Right lobe of liver (tissue), 4 donors: ENCODE measurements at regions not wholly inside any gene's neighbourhood (a gene's known extent, or its start where the extent isn't known, plus 50 kb on each side); places are given as distances from the start of the nearest gene placed in this dataset.

ENCODE experiments used
- POLR2A ChIP-seq: fragments of 450-650 bp; IDR thresholded peaks from one replicate; pipeline ENCODE4 v1.6.1; 2017; ENCODE audit warnings: antibody characterized with exemption, mild to moderate bottlenecking
- TF ChIP-seq, protein P1 (sequence below), 4 donors: fragments of 200-600 bp in 3 of 4; fragments of 450-650 bp in 1 of 4; IDR thresholded peaks; one replicate each; pipeline versions ENCODE4 v1.5.1 to v1.8.0; 2016 to 2022; ENCODE audit warnings: antibody characterized with exemption in 4 of 4, mild to moderate bottlenecking in 2 of 4
- donor health status: DM: no; HTN: no; CAD: no.
- donor health status: DM: no; HTN: no; CAD: no.
- donor health status: DM: no; HTN: yes; CAD: no.

DNA sequence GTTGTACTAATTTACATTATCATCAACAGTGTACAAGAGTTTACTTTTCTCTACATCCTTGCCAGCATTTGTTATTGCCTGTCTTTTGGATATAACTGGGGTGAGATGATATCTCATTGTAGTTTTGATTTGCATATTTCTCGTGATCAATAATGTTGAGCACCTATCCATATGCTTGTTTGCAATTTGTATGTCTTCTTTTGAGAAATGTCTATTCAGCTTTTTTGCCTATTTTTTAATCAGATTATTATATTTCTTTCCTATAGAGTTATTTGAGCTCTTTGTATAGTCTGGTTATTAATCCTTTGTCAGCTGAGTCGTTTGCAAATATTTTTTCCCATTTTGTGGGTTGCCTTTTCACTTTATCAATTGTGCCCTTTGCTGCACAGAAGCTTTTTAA lies 540.8 kb upstream of the SGO1 start:
- TF ChIP-seq, protein P1, sequence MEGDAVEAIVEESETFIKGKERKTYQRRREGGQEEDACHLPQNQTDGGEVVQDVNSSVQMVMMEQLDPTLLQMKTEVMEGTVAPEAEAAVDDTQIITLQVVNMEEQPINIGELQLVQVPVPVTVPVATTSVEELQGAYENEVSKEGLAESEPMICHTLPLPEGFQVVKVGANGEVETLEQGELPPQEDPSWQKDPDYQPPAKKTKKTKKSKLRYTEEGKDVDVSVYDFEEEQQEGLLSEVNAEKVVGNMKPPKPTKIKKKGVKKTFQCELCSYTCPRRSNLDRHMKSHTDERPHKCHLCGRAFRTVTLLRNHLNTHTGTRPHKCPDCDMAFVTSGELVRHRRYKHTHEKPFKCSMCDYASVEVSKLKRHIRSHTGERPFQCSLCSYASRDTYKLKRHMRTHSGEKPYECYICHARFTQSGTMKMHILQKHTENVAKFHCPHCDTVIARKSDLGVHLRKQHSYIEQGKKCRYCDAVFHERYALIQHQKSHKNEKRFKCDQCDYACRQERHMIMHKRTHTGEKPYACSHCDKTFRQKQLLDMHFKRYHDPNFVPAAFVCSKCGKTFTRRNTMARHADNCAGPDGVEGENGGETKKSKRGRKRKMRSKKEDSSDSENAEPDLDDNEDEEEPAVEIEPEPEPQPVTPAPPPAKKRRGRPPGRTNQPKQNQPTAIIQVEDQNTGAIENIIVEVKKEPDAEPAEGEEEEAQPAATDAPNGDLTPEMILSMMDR (IDR thresholded peaks at IDR 0.05), result no peak
- TF ChIP-seq POLR2A, result no peak
